ENCODE measurements at regions not wholly inside any gene's neighbourhood (a gene's known extent, or its start where the extent isn't known, plus 50 kb on each side); places are given as distances from the start of the nearest gene placed in this dataset.

- no peak for TF ChIP-seq CTCF (IDR thresholded peaks at IDR 0.05)
- DNase-seq (no peak), ATAC-seq (no peak)
- intact Hi-C loops (cut with DNase I), result no loop called here
- Histone ChIP-seq H3K4me1 (no peaks in the 10 kb centered on the region), H3K9me3 (no peaks in the 10 kb centered on the region), H3K4me3 (no peak overlapping the region), H3K36me3 (no peaks in the 10 kb centered on the region), H3K27ac (no peak overlapping the region), H3K27me3 (no peaks in the 10 kb centered on the region)
Measured at GRCh38 chr6:23890543-23891227, 235.3 kb upstream of the NRSN1 start.

DNA sequence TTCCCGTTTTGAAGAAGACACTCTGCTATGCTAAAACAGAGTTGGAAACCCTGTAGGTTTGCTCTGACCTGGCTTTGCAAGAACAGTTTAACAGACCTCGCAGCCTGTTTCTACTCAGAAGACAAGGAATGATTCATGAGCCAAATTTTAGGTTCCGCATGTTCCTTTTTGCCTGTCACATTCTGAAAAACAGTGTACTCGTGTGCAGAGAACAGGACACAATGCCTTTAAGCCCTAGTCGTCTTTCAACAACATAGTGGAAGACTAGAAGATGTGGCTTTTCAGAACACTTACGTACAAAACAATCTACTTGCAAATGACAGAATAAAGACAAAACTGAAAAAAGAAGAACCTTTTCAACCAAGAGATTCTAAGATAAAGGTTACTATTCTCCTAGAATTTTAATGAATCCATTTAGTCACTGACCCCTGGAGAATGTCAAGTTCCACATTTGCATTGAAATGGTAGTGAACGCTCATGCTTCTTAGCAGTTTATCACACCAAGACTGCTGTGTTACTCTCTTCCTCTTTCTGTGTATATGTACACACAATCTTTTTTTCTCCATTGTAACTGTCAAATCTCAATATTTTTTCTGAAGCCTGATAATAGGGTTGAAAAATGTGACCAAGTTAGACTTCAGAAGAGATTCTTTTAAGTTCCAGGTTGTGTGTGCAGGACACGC, 220.7 kb upstream of the NRSN1 start:
- no peak overlapping the region for H3K27ac ChIP-seq
- DNase-seq (no peak), ATAC-seq (no peak)
- intact Hi-C loops (cut with DNase I), result no loop called here
- H3K27me3 ChIP-seq, result no peaks in the 10 kb centered on the region
- no peaks in the 10 kb centered on the region for H3K9me3 ChIP-seq
- no peak for TF ChIP-seq CTCF (IDR thresholded peaks at IDR 0.05)
- H3K4me3 ChIP-seq, result no peak overlapping the region
- no peaks in the 10 kb centered on the region for H3K4me1 ChIP-seq
- no peaks in the 10 kb centered on the region for H3K36me3 ChIP-seq

- Histone ChIP-seq H3K4me1 (no peaks in the 10 kb centered on the region), H3K4me3 (no peak overlapping the region), H3K9me3 (no peaks in the 10 kb centered on the region), H3K36me3 (no peaks in the 10 kb centered on the region), H3K27ac (no peak overlapping the region), H3K27me3 (no peaks in the 10 kb centered on the region)
- ATAC-seq (no peak), DNase-seq (no peak)
- TF ChIP-seq CTCF (IDR thresholded peaks at IDR 0.05), result no peak
- intact Hi-C loops (cut with DNase I), result no loop called here
Measured at GRCh38 chr6:23910420-23910819, 215.6 kb upstream of the NRSN1 start.

GRCh38 chr6:23927935-23928334, 198.1 kb upstream of the NRSN1 start:
- Histone ChIP-seq H3K36me3 (no peaks in the 10 kb centered on the region), H3K27me3 (no peaks in the 10 kb centered on the region), H3K4me1 (no peaks in the 10 kb centered on the region), H3K4me3 (no peak overlapping the region), H3K9me3 (no peaks in the 10 kb centered on the region), H3K27ac (no peak overlapping the region)
- intact Hi-C loops (cut with DNase I), result no loop called here
- no peak for TF ChIP-seq CTCF (IDR thresholded peaks at IDR 0.05)
- DNase-seq (no peak), ATAC-seq (no peak)

- Histone ChIP-seq H3K27ac (no peak overlapping the region), H3K4me1 (no peaks in the 10 kb centered on the region), H3K9me3 (no peaks in the 10 kb centered on the region), H3K36me3 (no peaks in the 10 kb centered on the region), H3K27me3 (no peaks in the 10 kb centered on the region), H3K4me3 (no peak overlapping the region)
- DNase-seq (no peak), ATAC-seq (no peak)
- TF ChIP-seq CTCF (IDR thresholded peaks at IDR 0.05), result no peak
- intact Hi-C loops (cut with DNase I), result no loop called here
Measured at GRCh38 chr6:23929201-23929600, 196.8 kb upstream of the NRSN1 start.
